Body of pancreas (tissue), 4 donors: ENCODE measurements at regions not wholly inside any gene's neighbourhood (a gene's known extent, or its start where the extent isn't known, plus 50 kb on each side); places are given as distances from the start of the nearest gene placed in this dataset.

Source experiments
- ATAC-seq: fragments of 150-250 bp; one replicate; pipeline ENCODE4 v1.9.1; 2016
- DNase-seq, 4 donors: peaks; one replicate each; pipeline ENCODE4 v3.0.0-alpha.2; 2019
- H3K27ac ChIP-seq, 4 donors: fragments of 200-600 bp; sonication (generic); 1 replicate in 3 of 4; 2 replicates in 1 of 4; pipeline versions ENCODE4 v1.5.1 to v1.6.1; 2016 to 2019; ENCODE audit warnings: mild to moderate bottlenecking in 1 of 4, mixed read lengths in 1 of 4, moderate library complexity in 1 of 4
- H3K27me3 ChIP-seq, 2 donors: fragments of 200-600 bp; sonication (generic); one replicate each; pipeline ENCODE4 v1.6.0; 2016; ENCODE audit warnings: mild to moderate bottlenecking in 1 of 2
- H3K36me3 ChIP-seq, 2 donors: fragments of 200-600 bp; sonication (generic); replicated peaks in 1 of 2; 2 replicates each; pipeline ENCODE4 v1.5.1; 2016; ENCODE audit warnings: low read depth in 2 of 2; ENCODE audit not compliant: insufficient read depth in 1 of 2
- H3K4me1 ChIP-seq: fragments of 200-600 bp; sonication (generic); one replicate; pipeline ENCODE4 v1.6.0; 2016
- H3K4me3 ChIP-seq, 2 donors: fragments of 200-600 bp; sonication (generic); 1 replicate in 1 of 2; 2 replicates in 1 of 2; pipeline ENCODE4 v1.5.1; 2016 to 2019
- H3K9me3 ChIP-seq, 3 donors: fragments of 200-600 bp; sonication (generic); 1 replicate in 2 of 3; 2 replicates in 1 of 3; pipeline ENCODE4 v1.5.1; 2016
- CTCF ChIP-seq, 7 experiments: fragments of 450-650 bp in 4 of 7; fragments of 200-600 bp in 3 of 7; sonication (generic) in 3 of 7; IDR thresholded peaks; one replicate each; pipeline ENCODE4 v1.5.1; 2016 to 2019; ENCODE audit warnings: antibody characterized with exemption in 7 of 7
- POLR2A ChIP-seq, 3 donors: fragments of 450-650 bp; IDR thresholded peaks; one replicate each; pipeline ENCODE4 v1.6.1; 2016; ENCODE audit warnings: antibody characterized with exemption in 3 of 3, mild to moderate bottlenecking in 2 of 3
- WGBS, 2 donors: methylation state at CpG; one replicate each; pipeline ENCODE4 v1.1.5; 2017; 5-methylcytosine and 5-hydroxymethylcytosine counted together
- intact Hi-C: fragments of 100-400 bp; cut with DNase I; formaldehyde crosslinking; loops from one replicate; pipeline ENCODE4 v1.15.1; 2023

GRCh38 chr12:19700969-19701368, 261.7 kb downstream of the AEBP2 start:
- TF ChIP-seq CTCF (IDR thresholded peaks at IDR 0.05), result no peak
- no peak for TF ChIP-seq POLR2A (IDR thresholded peaks at IDR 0.05)
- no peak for ATAC-seq

GRCh38 chr12:19704966-19705365, 265.7 kb downstream of the AEBP2 start:
- Histone ChIP-seq H3K9me3 (no peaks in the 10 kb centered on the region), H3K27me3 (no peaks in the 10 kb centered on the region)
- intact Hi-C loops, result no loop called here

More at GRCh38 chr12:19700969-19701368, 261.7 kb downstream of the AEBP2 start:
- no peak overlapping the region for H3K27ac ChIP-seq
- 77 to 100% methylated on average over 1 to 4 of the region's 4 CpGs for WGBS, 2 donors
- no peaks in the 10 kb centered on the region for H3K27me3 ChIP-seq
- no peaks in the 10 kb centered on the region for H3K9me3 ChIP-seq
- H3K4me1 ChIP-seq, result no peaks in the 10 kb centered on the region
- H3K4me3 ChIP-seq, result no peak overlapping the region
- DNase-seq, result no peak
- intact Hi-C loops, result no loop called here
- H3K36me3 ChIP-seq, result no peaks in the 10 kb centered on the region

GRCh38 chr12:19706936-19707335, 267.6 kb downstream of the AEBP2 start:
- intact Hi-C loops, result no loop called here
- Histone ChIP-seq H3K4me3 (no peak overlapping the region), H3K27me3 (no peaks in the 10 kb centered on the region), H3K27ac (no peak overlapping the region), H3K9me3 (no peaks in the 10 kb centered on the region), H3K4me1 (peaks cover 17% of the 10 kb centered on the region), H3K36me3 (no peaks in the 10 kb centered on the region)
- no peak for DNase-seq
- ATAC-seq, result no peak
- no peak for TF ChIP-seq CTCF (IDR thresholded peaks at IDR 0.05)
- no peak for TF ChIP-seq POLR2A (IDR thresholded peaks at IDR 0.05)
- 95 to 100% methylated on average over 1 of the region's 1 CpG for WGBS, 2 donors

More at GRCh38 chr12:19704966-19705365, 265.7 kb downstream of the AEBP2 start:
- Histone ChIP-seq H3K27ac (no peak overlapping the region), H3K36me3 (no peaks in the 10 kb centered on the region), H3K4me1 (no peaks in the 10 kb centered on the region), H3K4me3 (no peak overlapping the region)
- DNase-seq (no peak), ATAC-seq (no peak)
- TF ChIP-seq POLR2A (IDR thresholded peaks at IDR 0.05) (no peak), CTCF (IDR thresholded peaks at IDR 0.05) (no peak)
- 80 to 85% methylated on average over 1 of the region's 1 CpG for WGBS, 2 donors

GRCh38 chr12:19707948-19708409, 268.7 kb downstream of the AEBP2 start:
- Histone ChIP-seq H3K36me3 (no peaks in the 10 kb centered on the region), H3K4me3 (no peak overlapping the region), H3K27ac (no peak overlapping the region), H3K27me3 (no peaks in the 10 kb centered on the region), H3K4me1 (peaks cover 18% of the 10 kb centered on the region), H3K9me3 (no peaks in the 10 kb centered on the region)
- intact Hi-C loops, result no loop called here
- WGBS, 2 donors, result 73% methylated on average over 6 of the region's 6 CpGs
- no peak for TF ChIP-seq POLR2A (IDR thresholded peaks at IDR 0.05)
- no peak for TF ChIP-seq CTCF (IDR thresholded peaks at IDR 0.05)
- ATAC-seq (no peak), DNase-seq (no peak)

GRCh38 chr12:19709889-19710288, 270.6 kb downstream of the AEBP2 start:
- Histone ChIP-seq H3K27ac (peak overlapping the region in 1 of 4 donors; percentile 62), H3K36me3 (no peaks in the 10 kb centered on the region), H3K27me3 (no peaks in the 10 kb centered on the region), H3K4me1 (peaks cover 18% of the 10 kb centered on the region), H3K9me3 (no peaks in the 10 kb centered on the region), H3K4me3 (no peak overlapping the region)
- TF ChIP-seq POLR2A (IDR thresholded peaks at IDR 0.05) (no peak), CTCF (IDR thresholded peaks at IDR 0.05) (no peak)
- intact Hi-C loops, result no loop called here
- WGBS, 2 donors, result 46 to 92% methylated on average over 2 of the region's 2 CpGs
- ATAC-seq, result no peak
- DNase-seq, result no peak
